A204.1 (cell line): ENCODE measurements at regions not wholly inside any gene's neighbourhood (a gene's known extent, or its start where the extent isn't known, plus 50 kb on each side); places are given as distances from the start of the nearest gene placed in this dataset.

Source experiments
- FAIRE-seq: peaks from 2 replicates; lab custom pipeline; 2012; peaks lifted over from hg19 to GRCh38; lab: Jason Lieb, UNC

- FAIRE-seq, result no peak
Observed at GRCh38 chr15:77732514-77733335, 100.0 kb upstream of the LINGO1 start.

DNA sequence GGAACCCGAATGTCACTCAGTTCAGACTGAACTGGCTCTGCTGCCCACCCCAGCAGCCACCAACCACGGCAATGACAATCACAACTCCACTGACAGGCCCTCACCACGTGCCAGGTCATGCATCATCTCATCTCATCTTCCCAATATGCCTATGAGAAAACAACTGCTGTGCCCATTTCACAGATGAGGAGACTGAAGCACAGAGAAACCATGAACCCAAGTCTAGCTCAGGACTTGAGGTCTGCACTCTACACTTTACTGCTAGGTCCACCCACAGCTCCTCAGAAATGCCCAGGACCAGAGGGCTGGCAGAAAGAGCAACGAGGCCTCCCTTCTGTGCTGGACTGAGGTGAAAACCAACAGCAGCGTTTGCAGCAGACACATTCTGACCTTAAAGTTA lies 99.2 kb upstream of the LINGO1 start:
- no peak for FAIRE-seq

- no peak for FAIRE-seq
Observed at GRCh38 chr15:77731067-77731466, 98.4 kb upstream of the LINGO1 start.

DNA sequence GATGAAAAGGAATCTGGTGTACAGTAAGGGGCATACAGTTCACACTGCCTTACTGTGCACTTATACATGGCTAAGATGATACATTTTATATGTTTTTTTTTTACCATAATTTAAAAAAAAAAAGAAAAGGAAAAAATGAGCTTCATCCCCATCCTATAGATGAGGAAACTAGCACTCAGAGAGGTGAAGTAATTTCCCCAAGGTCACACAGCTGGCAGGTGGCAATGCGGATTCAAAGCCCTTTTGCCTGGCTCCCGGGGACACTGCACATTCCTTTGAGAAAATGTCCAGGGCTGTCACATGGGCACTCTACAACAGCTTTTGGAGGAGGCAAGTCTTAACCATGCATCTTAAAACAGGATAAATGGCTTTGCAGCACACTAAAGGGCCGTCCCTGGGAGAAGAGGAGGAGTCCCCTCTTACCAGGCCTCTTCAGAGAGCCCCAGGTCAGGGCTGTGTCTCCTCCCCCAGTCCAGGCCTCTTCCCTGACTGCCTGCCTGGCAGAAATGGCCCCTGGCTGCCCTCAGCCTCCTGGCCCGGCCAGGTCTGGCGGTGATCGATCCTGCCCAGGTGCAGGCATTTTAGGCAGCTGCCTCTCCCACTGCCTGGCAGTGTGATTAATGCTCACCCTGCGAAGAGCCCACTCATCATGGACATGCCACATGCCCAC lies 95.1 kb upstream of the LINGO1 start:
- FAIRE-seq, result no peak

- FAIRE-seq, result no peak
Observed at GRCh38 chr15:77724715-77725114, 92.0 kb upstream of the LINGO1 start.

- FAIRE-seq, result no peak
Observed at GRCh38 chr15:77723756-77724155, 91.0 kb upstream of the LINGO1 start.

GRCh38 chr15:77722759-77723460 lies 90.2 kb upstream of the LINGO1 start:
- FAIRE-seq, result no peak

DNA sequence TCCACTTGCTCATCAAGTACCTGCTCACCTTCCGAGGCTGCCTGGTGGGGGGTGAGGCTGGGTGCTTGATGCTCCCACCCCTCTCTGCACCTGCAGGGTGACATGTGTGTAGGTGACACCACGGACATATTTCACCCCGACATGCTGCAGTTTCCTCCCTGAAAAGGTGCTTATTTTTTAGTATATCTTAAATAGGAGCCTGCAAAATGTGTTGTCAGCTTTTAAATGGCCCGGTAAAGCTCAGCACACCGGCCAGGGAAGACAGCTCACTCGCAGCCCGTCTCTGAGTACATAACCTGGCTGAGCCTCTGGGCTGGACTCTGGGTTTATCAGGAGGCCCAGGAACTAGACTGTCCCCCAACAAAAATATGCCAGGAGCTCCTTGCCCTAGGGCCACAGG lies 89.3 kb upstream of the LINGO1 start:
- no peak for FAIRE-seq

DNA sequence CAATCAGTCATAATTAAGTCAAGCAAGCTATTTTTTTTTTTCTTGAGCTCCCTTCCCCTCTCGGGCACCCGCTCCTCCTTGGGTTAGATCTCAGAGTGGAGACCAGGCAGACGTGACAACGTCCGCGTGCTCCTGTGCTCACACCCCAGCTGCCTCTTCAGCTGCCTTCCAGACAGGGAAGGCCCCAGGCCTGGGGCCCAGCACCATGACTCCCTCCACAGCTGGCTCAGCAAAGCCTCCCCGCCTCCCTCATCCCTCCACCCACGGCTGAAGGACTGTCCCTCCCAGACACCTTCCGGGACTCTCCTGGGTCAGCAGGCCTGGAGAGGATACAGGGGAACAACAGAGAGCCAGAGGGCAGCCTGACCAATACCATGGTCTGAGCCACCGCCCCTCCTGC lies 87.9 kb upstream of the LINGO1 start:
- FAIRE-seq, result no peak

GRCh38 chr15:77720173-77720572 lies 87.5 kb upstream of the LINGO1 start:
- no peak for FAIRE-seq

GRCh38 chr15:77719450-77719849 lies 86.7 kb upstream of the LINGO1 start:
- no peak for FAIRE-seq

- no peak for FAIRE-seq
Observed at GRCh38 chr15:77717333-77717990, 84.8 kb upstream of the LINGO1 start.

- FAIRE-seq, result no peak
Observed at GRCh38 chr15:77716632-77717332, 84.1 kb upstream of the LINGO1 start.

DNA sequence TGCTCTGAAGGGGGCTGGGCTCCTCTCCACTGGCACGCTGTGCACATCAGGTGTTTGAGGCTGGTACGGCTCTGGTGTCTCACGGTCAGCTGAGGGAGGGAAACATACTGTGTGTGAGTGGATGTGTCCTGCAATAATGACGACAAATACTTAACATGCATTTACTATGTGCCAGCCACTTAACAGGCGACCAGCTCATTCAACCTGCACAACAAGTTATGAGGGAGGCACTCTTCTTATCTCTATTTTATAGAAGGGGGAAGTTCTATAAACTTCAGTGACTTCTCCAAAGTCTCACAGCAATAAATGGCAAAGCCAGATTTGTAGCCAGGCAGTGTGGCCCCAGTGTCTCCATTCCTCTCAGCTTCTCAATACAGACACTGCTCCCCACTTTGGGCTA lies 83.1 kb upstream of the LINGO1 start:
- no peak for FAIRE-seq

GRCh38 chr15:77715051-77715450 lies 82.3 kb upstream of the LINGO1 start:
- FAIRE-seq, result no peak

- no peak for FAIRE-seq
Observed at GRCh38 chr15:77714555-77714954, 81.8 kb upstream of the LINGO1 start.

- no peak for FAIRE-seq
Observed at GRCh38 chr15:77714023-77714422, 81.3 kb upstream of the LINGO1 start.

DNA sequence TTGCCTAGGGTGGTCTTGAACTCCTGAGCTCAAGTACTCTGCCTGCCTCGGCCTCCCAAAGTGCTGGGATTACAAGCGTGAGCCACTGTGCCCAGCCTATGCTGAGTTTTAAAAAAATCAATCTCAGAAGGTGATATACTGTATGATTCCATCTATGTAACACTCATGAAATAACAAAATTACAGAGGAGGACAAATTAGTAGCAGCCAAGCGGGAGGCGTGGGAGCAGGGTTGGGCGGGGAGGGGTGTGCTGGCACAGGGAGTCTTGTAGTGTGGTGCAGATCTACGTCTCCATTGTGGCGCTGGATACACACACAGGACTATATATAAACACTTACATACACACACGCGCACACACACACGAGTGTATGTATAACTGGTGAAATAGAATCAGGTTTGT lies 80.6 kb upstream of the LINGO1 start:
- FAIRE-seq, result no peak

GRCh38 chr15:77712438-77712837 lies 79.7 kb upstream of the LINGO1 start:
- no peak for FAIRE-seq

- no peak for FAIRE-seq
Observed at GRCh38 chr15:77710637-77711036, 77.9 kb upstream of the LINGO1 start.

GRCh38 chr15:77710206-77710605 lies 77.5 kb upstream of the LINGO1 start:
- FAIRE-seq, result no peak
